HL-60 (cell line): ENCODE measurements at regions not wholly inside any gene's neighbourhood (a gene's known extent, or its start where the extent isn't known, plus 50 kb on each side); places are given as distances from the start of the nearest gene placed in this dataset.

Source experiments
- CTCF ChIP-seq: IDR thresholded peaks from one replicate; pipeline ENCODE4 v1.5.1; 2011; ENCODE audit warnings: low read length, control low read depth, inconsistent platforms; ENCODE audit not compliant: insufficient read depth
- TF ChIP-seq, protein P1 (sequence below): IDR thresholded peaks from 2 replicates; pipeline ENCODE4 v1.6.1; 2012; ENCODE audit warnings: low read depth; ENCODE audit not compliant: insufficient replicate concordance

- TF ChIP-seq CTCF: no peak
- TF ChIP-seq, protein P1, sequence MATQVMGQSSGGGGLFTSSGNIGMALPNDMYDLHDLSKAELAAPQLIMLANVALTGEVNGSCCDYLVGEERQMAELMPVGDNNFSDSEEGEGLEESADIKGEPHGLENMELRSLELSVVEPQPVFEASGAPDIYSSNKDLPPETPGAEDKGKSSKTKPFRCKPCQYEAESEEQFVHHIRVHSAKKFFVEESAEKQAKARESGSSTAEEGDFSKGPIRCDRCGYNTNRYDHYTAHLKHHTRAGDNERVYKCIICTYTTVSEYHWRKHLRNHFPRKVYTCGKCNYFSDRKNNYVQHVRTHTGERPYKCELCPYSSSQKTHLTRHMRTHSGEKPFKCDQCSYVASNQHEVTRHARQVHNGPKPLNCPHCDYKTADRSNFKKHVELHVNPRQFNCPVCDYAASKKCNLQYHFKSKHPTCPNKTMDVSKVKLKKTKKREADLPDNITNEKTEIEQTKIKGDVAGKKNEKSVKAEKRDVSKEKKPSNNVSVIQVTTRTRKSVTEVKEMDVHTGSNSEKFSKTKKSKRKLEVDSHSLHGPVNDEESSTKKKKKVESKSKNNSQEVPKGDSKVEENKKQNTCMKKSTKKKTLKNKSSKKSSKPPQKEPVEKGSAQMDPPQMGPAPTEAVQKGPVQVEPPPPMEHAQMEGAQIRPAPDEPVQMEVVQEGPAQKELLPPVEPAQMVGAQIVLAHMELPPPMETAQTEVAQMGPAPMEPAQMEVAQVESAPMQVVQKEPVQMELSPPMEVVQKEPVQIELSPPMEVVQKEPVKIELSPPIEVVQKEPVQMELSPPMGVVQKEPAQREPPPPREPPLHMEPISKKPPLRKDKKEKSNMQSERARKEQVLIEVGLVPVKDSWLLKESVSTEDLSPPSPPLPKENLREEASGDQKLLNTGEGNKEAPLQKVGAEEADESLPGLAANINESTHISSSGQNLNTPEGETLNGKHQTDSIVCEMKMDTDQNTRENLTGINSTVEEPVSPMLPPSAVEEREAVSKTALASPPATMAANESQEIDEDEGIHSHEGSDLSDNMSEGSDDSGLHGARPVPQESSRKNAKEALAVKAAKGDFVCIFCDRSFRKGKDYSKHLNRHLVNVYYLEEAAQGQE: no peak
Observed at GRCh38 chr3:193963808-193964516, 172.0 kb upstream of the HES1 start.
